ENCODE measurements at regions not wholly inside any gene's neighbourhood (a gene's known extent, or its start where the extent isn't known, plus 50 kb on each side); places are given as distances from the start of the nearest gene placed in this dataset.

GRCh38 chr5:167894631-167895472, 396.6 kb upstream of the WWC1 start:
- no peak for TF ChIP-seq CTCF (IDR thresholded peaks at IDR 0.05; ENCODE audit: poor library complexity, severe bottlenecking)
- no peak for TF ChIP-seq EP300 (conservative IDR thresholded peaks at IDR 0.05; ENCODE audit: poor library complexity, severe bottlenecking)
- no peak for TF ChIP-seq POLR2AphosphoS5 (IDR thresholded peaks at IDR 0.05)
- no peak for TF ChIP-seq SMC3 (conservative IDR thresholded peaks at IDR 0.05; ENCODE audit: poor library complexity)
